Stimulated activated CD4-positive, alpha-beta T cell treated with anti-CD3 and anti-CD28 coated beads, Interleukin-4, amount 100 ng/mL, for 1 hour (primary cell): ENCODE measurements at regions not wholly inside any gene's neighbourhood (a gene's known extent, or its start where the extent isn't known, plus 50 kb on each side); places are given as distances from the start of the nearest gene placed in this dataset.

ENCODE experiments used
- DNase-seq: peaks from one replicate; pipeline ENCODE4 v3.0.0-alpha.2; 2020

DNA sequence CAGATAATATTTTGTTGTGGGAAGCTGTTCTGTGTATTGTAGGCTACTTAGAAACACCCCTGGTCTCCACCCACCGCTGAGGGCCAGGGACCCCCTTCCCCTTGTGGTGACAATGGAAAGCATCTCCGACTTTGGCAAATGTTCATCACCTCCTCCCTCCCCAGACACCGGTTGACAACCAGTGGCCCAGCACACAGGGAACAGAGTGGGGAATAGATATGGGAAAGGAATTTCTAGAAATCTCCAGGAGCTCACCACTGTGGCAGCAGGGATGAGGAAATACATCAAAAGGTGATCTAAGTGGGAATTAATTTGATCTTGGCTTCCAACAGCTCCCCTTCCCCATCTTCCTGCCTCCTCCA lies 257.3 kb upstream of the FOXQ1 start:
- DNase-seq = no peak

DNA sequence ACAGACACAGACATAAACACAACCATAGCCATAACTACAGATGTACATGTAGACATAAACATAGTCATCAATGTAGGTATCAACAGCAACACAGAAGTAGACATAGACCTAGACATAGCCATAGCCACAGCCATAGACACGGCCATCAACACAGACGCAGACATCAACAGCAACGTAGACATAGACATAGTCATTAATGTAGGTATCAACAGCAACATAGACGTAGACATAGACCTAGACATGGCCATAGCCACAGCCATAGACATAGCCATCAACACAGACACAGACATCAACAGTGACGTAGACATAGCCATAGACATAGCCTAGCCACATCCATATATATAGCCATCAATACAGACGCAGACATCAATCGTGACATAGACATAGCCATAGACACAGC lies 258.3 kb upstream of the FOXQ1 start:
- no peak for DNase-seq

DNA sequence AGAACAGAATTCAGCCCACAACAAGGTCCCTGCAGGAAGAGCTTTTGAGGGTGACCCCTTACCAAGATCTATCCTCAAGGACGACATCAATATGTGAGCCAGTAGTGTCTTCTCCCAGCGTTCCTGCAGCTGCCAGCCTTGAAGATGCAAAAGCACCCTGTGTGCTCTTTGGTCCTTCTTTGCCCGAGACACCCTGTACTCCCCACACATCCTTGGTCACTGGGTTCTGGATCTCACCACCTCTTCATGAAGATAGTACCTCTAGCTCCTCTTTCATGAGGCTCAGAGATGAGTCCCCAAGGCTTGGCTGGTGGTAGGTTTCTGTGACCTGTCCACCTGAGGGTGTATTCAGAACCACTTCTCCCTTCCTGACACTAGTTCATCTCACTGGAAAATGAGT lies 259.6 kb upstream of the FOXQ1 start:
- no peak for DNase-seq

DNA sequence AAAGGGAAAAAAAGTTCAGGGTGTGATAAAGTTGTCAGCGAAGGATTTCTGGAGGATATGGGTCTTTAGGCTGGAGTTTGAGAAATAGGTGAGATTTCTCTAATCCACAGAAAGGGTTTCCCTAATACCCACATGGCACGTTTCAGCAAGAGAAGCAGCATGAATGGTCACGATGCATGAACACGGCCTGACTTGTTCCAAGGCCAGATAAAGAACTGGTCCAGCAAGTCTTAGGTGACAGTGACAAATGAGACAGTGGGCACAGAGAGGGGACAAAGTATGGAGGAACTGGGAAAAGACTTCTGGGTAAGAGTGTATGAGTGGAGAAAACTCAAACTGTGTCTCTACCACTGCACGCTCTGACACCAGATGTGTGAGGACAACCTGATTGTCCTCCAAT lies 262.0 kb upstream of the FOXQ1 start:
- no peak for DNase-seq

GRCh38 chr6:1049170-1049569 lies 262.7 kb upstream of the FOXQ1 start:
- DNase-seq = no peak

DNA sequence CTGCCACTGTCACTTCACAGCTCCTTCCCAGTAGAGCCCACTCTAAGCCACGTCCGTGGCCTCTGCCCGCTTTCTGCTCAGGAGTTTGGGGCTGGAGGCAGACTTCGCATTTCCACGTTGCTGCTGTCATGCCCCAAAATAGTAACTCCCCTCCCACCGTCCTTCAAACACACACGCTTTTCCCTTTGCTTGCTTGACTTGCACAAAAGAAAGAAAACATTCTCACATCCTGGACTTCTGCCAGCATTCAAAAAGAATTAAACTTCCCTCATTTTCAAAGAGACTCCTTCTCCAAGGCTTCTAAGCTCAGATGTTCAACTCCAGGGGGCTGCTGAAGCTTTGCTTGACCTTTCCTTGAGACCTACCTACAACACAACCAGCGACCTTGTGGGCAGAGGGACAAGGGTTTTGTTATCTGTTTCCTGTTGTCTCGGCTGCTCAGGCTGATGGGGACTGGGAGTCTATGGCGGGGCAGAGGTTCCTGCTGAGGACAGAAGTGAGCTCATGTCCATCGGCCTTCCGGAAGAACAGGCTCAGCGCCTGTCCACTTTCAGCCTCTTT lies 263.8 kb upstream of the FOXQ1 start:
- DNase-seq = no peak

DNA sequence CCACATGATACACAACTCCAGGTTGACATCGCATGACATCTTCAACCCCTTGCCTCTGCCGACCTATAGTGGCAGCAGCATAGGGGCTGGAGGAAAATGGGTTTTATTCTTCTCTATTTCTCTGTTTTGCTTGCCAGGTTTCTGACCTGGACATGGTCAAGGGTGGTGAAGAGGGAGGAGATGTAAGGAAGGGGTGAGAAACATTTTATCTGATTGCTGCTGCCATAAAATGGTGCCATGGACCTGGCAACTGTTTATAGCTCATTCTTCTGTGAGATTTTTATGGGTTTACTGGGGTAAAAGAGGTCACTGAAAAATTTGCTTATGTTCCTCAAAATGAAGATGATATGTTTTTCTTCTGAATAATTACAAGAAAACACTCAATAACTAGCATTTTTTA lies 266.7 kb upstream of the FOXQ1 start:
- DNase-seq = no peak

GRCh38 chr6:1044040-1044836 lies 267.7 kb upstream of the FOXQ1 start:
- DNase-seq = no peak

DNA sequence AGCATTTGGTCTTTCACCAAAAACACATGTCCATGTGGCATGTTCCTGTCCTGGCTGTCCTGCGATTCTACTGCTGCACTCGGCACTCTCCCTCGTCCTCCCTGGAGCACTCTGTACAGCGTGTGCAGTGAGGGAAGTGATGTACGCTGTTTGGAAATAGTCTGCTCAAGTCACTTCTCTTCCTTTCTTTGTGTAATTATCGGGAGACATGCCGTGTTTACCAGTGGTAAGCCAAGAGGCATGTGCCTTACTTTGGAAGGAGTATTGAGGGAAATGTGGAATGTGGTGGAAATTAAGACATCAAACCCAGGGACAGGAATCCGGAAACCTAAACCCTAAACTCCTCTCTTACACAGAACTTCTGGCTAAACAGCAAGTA lies 268.5 kb upstream of the FOXQ1 start:
- DNase-seq = no peak

DNA sequence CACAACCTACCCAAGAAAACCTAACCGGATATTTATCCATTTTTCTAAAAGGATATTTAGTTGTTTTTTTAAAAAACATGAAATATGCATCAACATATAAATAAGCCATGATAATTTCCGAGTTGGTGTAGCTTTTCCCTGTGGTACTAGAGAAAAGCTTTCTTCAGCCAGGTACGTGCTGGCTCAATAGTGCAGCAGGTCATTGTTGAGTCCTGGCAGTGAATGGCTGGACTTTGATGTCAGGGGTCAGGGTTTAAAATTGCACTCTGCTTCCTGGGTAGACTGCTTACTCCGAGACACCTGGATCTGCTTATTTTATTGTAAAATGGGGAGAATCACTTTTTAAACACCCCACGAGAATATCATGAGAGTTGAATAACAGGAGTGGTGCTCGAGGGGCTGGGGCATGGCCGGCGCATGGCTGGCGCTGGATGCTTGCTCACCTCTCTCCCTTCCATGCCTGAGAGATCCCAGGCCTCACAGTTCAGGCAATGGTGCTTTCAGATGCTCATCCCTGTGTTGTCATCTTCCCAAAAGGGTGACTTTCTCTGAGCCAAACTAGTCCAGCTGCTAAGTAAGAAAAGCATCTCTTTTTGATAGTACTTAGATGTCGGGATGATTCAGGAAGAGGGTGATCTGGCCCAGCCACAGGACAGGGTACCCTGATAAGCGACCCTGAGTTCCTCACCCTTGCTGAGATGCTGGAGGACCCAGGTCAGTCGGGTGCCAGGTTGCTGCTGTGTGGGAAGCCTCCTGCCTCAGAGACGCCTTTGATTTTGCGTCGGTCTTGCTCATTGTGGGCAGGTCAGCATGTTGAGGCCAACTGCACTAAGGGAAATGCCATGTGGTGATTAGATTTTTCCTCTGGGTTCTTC lies 269.1 kb upstream of the FOXQ1 start:
- DNase-seq = no peak

GRCh38 chr6:1040393-1040792 lies 271.5 kb upstream of the FOXQ1 start:
- DNase-seq = no peak

DNA sequence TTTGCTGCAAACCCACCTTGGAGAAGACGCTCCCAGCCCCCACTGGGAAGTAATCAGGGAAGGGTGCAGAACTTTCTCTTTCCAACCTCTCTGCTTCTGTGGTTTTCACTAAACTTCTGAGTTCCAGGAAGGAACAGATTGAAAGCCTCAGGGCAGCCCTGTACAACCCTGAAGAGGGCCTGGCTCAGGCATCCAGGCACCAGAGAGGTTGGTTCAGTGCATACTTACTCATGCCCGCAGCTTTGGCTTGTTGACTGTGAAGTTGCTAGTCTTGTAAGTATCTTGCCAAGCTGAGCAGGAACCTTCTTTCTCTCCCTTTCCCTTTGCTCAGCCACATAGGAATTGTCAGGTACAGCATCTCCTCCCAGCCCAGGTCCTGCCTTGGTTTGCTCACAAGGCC lies 272.2 kb upstream of the FOXQ1 start:
- DNase-seq = no peak

- DNase-seq = no peak
Measured at GRCh38 chr6:1039191-1039590, 272.7 kb upstream of the FOXQ1 start.

DNA sequence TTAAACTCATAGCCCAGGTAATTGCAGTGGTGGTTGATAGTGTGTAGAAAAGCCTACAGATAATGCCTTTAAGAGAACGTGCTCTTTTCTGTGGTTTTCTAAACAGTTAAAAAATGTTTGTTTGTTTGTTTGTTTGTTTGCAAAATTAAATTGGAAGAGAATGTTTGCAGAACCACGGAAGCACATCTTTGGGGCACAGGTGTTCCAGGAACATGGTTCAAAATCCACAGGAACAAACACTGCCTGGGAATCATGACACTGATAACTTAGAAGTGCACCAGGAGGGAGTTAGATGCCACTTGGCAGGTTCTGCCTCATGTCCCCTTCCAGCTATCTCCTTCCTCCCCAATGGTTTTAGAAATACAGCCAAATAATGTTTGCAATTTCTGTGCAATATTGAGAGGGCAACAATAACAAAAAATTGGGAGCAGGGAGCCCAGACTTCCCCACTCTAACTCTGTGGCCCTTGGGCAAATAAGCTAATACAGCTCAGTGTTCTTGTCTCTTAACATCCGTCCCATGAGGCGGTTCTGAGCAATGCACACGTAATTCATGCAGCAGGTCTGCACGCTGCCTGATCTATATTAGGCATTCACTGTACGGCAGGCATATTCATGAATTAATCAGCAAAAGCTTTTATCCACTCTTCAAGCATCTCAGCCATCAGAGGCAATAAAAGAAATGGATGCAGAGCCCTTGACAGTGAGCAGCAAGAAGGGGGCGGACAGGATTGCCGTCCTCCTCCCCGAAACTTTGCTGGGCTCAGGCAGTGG lies 274.3 kb upstream of the FOXQ1 start:
- DNase-seq = no peak

DNA sequence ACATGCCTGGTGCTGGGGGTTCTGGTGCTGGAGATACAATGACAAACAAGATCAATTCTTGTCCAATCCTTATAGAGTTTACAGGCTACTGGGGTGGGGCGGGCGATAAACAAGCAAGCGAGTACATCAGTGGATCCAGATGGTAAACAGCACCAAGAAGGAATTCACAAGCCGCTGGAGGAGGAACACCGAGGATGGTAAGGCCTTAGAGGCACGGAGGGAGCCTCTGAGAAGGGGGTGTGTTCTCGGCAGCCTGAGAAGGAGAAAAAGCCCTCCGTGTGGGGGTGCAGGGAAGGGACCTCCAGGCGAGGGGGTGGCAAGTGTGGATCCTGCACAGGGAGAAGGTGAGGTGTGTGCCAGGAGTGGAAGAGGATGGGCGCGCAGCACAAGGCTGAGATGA lies 276.5 kb upstream of the FOXQ1 start:
- no peak for DNase-seq

- no peak for DNase-seq
Measured at GRCh38 chr6:1031720-1032119, 280.2 kb upstream of the FOXQ1 start.

- DNase-seq = no peak
Measured at GRCh38 chr6:1029141-1029540, 282.8 kb upstream of the FOXQ1 start.

- DNase-seq = no peak
Measured at GRCh38 chr6:1028723-1029122, 283.2 kb upstream of the FOXQ1 start.

DNA sequence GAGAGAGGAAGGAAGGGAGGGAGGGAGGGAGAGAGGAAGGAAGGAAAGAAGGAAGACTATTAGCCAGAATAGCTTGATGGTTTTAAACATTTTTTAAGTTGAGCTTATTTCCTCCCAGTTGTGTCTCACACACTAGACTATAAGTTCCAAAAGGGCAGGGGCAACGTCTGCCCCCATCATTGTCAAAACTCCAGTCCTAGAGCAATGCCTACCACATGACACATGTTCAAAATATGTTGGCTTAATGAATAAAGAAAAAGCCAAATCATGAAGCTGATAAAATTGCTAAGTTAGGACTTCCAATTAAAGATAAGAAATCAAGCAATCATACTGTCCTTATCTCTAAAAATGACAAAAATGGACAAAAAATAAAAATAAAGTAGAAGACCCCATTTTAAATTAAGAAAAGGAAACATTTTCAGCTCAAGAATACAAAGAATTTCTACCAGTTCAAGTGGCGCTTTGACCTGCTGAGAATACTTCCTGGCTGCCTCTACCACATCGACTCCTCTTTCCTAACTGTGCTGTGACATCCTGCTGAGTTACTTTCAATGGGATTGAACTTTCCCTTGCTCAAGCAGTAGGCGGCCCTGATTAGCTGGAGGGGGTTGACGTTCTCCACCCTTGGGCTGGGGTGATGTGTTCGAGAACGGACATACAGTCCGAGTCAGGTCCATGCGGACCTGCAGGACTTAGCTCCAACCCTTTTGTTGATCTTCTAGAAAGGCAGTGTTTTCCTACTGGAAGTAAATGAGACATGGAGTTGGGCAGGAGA lies 283.9 kb upstream of the FOXQ1 start:
- no peak for DNase-seq

GRCh38 chr6:1027109-1027794 lies 284.6 kb upstream of the FOXQ1 start:
- DNase-seq = no peak

- DNase-seq = no peak
Measured at GRCh38 chr6:1025821-1026220, 286.1 kb upstream of the FOXQ1 start.

DNA sequence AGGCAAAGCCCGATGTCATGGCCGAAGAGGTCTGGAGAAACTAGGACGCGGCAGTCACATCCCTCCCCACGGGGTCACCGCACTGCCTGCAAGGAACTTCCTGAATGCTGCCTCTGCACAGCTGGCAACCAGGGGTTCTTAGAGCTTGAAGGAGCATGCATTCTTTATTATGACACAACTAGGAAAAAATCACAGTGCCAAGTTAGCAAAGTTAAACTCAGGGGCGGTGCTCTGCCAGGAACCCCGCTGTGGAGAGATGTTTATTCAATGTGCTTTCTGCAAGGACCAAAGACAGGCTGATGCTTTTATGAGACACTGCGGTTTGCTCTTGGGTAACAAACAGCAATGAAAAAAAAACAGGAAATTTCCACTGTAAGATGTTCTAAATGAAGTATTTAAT lies 287.3 kb upstream of the FOXQ1 start:
- no peak for DNase-seq
